ENCODE measurements at regions not wholly inside any gene's neighbourhood (a gene's known extent, or its start where the extent isn't known, plus 50 kb on each side); places are given as distances from the start of the nearest gene placed in this dataset.
A peak's percentile ranks its signal among the peaks of the same experiment; 100 is the strongest.

GRCh38 chr7:17184805-17185689 is 113.4 kb upstream of the AHR start (continued):
- TF ChIP-seq HMG20B (CRISPR knock-in tag; conservative IDR thresholded peaks at IDR 0.05) (no peak), ELF4 (CRISPR knock-in tag; IDR thresholded peaks at IDR 0.05; ENCODE audit: borderline replicate concordance) (no peak), ZNF230 (CRISPR knock-in tag; IDR thresholded peaks at IDR 0.05) (no peak), MAF1 (CRISPR knock-in tag; IDR thresholded peaks at IDR 0.05; ENCODE audit: borderline replicate concordance) (no peak), ZNF280B (CRISPR knock-in tag; IDR thresholded peaks at IDR 0.05; ENCODE audit: borderline replicate concordance) (no peak), PHF5A (CRISPR knock-in tag; IDR thresholded peaks at IDR 0.05; ENCODE audit: low read depth, unreplicated experiment) (no peak), ZNF709 (CRISPR knock-in tag; IDR thresholded peaks at IDR 0.05) (no peak), RFX3 (CRISPR knock-in tag; IDR thresholded peaks at IDR 0.05) (no peak), SMC3 (IDR thresholded peaks at IDR 0.05; ENCODE audit: low read length) (peak; percentile 26; the same call in 1 of the 2 replicates), CHD4 (IDR thresholded peaks at IDR 0.05; ENCODE audit: borderline replicate concordance, low read length) (no peak; the same call in 1 of the 2 replicates), ZNF180 (CRISPR knock-in tag; IDR thresholded peaks at IDR 0.05; ENCODE audit: borderline replicate concordance, low read depth) (no peak), MEIS2 (CRISPR knock-in tag; IDR thresholded peaks at IDR 0.05) (no peak), ZNF740 (CRISPR knock-in tag; IDR thresholded peaks at IDR 0.05) (no peak), ZNF468 (CRISPR knock-in tag; IDR thresholded peaks at IDR 0.05) (no peak), ZNF296 (CRISPR knock-in tag; conservative IDR thresholded peaks at IDR 0.05) (no peak), ZNF672 (CRISPR knock-in tag; IDR thresholded peaks at IDR 0.05) (no peak), PAX8 (CRISPR knock-in tag; IDR thresholded peaks at IDR 0.05; ENCODE audit: borderline replicate concordance) (no peak), MTF2 (CRISPR knock-in tag; IDR thresholded peaks at IDR 0.05; ENCODE audit: borderline replicate concordance) (no peak), NBN (conservative IDR thresholded peaks at IDR 0.05) (no peak), ARID2 (CRISPR knock-in tag; IDR thresholded peaks at IDR 0.05; ENCODE audit: borderline replicate concordance) (no peak), ZNF557 (CRISPR knock-in tag; IDR thresholded peaks at IDR 0.05) (no peak), ZNF558 (CRISPR knock-in tag; IDR thresholded peaks at IDR 0.05; ENCODE audit: borderline replicate concordance) (no peak), ZSCAN20 (CRISPR knock-in tag; IDR thresholded peaks at IDR 0.05; ENCODE audit: borderline replicate concordance) (no peak), ZSCAN5A (CRISPR knock-in tag; IDR thresholded peaks at IDR 0.05; ENCODE audit: borderline replicate concordance) (peak; percentile 48; the same call in 1 of the 2 replicates), ZNF30 (CRISPR knock-in tag; IDR thresholded peaks at IDR 0.05) (no peak), ATF3 (CRISPR knock-in tag; IDR thresholded peaks at IDR 0.05) (no peak), SRSF1 (optimal IDR thresholded peaks at IDR 0.05; ENCODE audit: low read depth, low read length) (no peak), ATRX (CRISPR knock-in tag; IDR thresholded peaks at IDR 0.05; ENCODE audit: borderline replicate concordance) (no peak)

Data from HepG2 (cell line).